Loucy (cell line): ENCODE measurements at regions not wholly inside any gene's neighbourhood (a gene's known extent, or its start where the extent isn't known, plus 50 kb on each side); places are given as distances from the start of the nearest gene placed in this dataset.

ENCODE experiments used
- CTCF ChIP-seq: fragments of 200-600 bp; sonication (generic); conservative IDR thresholded peaks from 2 replicates; pipeline ENCODE4 v1.5.1; 2014; ENCODE audit warnings: mild to moderate bottlenecking, antibody characterized with exemption, low read length
- EZH2phosphoT487 ChIP-seq: fragments of 200-600 bp; IDR thresholded peaks from 2 replicates; pipeline ENCODE4 v1.6.1; 2018; ENCODE audit warnings: antibody characterized with exemption, mild to moderate bottlenecking, moderate library complexity, borderline replicate concordance

- no peak for TF ChIP-seq CTCF
- TF ChIP-seq EZH2phosphoT487, result no peak
Observed at GRCh38 chr5:20524991-20525529, 537.1 kb upstream of the CDH18 start.
